Stimulated activated CD4-positive, alpha-beta T cell treated with anti-CD3 and anti-CD28 coated beads, TNF-alpha, amount 100 ng/mL, for 4 hours (primary cell): ENCODE measurements at regions not wholly inside any gene's neighbourhood (a gene's known extent, or its start where the extent isn't known, plus 50 kb on each side); places are given as distances from the start of the nearest gene placed in this dataset.
"Not testable (repeated sequence)": the region's sequence is repeated elsewhere in the genome, so short reads cannot be mapped to it uniquely, and the experiment has no call there.

ENCODE experiments used
- DNase-seq, 3 experiments: peaks; one replicate each; pipeline ENCODE4 v3.0.0-alpha.2; 2020; ENCODE audit warnings: low read depth in 3 of 3

DNA sequence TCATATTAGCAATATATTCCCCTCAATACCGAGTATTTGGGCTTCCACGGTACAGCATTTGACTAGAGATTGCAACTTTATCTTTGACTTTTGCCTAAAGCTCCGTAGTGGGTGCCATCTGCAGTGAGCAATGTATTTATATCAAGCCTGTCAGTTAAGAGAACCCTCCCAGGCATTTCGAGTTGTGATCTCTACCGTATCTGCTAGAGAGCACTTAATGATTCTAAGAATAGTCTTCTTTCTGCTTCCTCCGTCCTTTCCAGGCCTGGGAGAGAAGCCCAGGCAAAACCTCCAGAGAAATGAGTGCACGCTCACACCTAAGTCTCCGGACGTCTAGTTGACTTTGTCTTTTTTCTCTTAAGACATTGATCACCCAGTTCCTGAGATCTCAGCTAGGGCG, 210.6 kb downstream of the KLF6 start:
- DNase-seq = no peak

DNA sequence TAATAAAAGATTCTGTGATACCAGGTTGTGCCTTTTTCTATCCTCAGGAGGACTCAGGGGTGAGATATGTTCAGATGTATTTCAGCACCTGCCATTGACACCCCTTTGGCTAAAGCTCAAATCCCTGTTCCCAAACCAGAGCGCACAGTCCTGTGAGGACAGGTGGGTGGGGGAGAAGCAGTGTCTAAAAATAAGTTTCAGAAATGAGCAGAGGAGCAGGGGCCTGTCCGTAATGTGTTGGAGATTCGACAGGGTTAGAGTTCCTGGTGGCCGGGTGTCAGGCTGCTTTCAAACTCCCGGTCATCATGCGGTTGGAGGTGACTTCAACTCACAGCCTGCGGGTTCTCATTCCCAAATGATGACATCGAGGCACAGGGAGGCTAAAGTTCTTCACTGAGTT, 211.5 kb downstream of the KLF6 start:
- DNase-seq = no peak

DNA sequence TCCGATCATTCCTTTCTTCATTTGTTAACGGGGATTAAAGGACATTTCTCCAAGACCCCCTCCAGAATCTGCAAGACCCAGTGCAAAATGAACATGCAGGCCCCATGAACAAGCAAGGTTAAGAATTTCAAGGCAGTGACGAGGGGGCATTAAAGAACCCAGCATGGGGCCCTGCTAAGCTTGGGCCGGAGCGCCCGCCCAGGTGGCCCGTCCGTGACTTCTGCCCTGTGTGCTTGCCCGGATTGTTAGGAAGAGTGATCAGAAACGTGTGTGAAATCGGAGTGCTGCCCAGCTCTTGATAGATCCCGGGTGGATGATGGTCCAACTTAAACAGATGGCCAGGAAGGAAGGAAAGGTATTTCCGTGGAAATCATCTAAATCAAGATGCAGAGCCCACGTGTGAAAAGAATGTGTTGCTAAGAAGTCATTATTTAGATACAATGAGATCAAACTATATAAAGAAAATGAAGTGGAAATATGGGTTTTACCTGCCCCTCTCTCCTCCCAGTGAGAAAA, 213.6 kb downstream of the KLF6 start:
- DNase-seq = no peak

DNA sequence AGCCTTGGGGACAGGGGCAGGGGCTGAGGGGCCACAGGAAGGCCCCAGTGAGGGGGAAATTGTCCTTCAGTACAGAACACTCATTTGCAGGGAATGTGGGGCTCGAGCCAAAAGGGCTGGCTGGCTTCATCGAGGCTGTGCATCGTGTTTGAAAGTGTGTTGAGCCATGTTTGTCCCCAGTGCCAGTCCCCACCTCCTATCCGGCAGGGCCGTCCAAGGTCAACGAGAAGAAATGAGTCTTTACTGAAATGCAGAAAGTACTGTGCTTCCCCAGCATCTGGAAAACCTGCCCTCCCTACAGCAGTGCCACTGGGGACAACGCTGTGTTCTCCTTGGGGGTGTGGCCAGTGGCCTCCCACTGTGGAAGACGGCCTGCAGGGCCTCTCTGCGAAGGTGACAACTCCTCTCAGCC, 214.1 kb downstream of the KLF6 start:
- DNase-seq = no peak

DNA sequence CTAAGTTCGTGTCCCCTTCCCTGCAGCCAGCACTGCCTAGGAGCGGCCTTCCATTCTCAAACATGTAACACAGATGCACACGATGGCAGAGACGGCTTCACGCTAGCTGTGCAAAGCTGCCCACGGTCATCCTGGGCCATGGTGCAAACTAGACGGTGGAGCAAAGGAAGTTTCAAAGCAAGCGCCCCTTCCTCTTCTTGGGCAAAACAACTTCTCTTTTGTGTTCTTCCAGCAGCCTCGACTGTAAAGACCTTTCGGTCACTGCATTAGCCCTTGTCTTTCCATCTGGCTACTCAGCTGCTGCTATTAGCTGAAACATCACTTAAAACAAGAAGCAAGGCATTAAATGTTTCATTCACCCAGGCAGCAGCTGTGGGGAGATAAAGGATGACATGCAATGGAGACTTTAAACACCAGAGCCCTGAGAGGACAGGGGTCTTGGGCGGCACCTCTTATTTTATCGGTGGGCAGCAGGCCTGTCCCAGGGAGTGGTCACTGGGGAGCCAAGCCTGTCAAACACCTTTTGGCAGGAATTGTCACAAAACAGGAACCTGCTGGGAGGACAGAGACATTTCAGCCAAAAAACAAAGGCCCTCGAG, 214.8 kb downstream of the KLF6 start:
- DNase-seq = no peak

DNA sequence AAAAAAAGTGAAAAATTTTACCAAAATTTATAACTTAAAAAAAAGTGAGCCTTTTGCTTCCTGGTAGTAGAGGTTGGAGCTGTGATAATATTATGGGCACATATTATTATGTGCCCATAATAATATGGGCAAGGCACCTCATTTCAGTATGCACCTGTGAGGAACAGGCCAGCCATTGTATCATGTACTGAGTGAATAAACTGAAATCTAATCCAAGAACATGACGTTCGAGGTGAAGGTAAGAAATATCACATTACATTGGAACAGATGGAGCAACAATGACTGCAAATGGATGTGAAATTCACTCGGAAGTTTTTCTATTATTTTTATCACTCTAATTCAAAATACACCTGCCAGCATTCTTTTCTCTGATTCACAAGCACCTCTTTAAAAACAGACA, 216.0 kb downstream of the KLF6 start:
- no peak for DNase-seq

DNA sequence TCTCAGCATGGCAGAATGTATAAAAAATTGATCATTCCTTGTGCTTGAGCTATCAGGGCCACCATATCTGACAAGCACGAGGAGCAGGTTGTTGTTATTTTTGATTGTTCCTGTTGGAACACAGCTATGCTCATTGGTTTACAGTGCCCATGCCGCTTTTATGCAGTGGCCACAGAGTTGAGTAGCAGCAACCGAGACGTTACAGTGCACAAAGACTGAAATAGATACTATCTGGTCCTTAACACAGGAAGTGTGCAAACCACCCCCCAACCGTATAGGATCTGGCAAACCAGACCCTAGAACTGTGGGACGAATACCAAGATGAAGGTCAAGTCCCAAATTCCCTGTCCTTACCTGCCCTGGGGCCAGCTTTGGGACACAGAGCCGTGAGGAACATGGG, 216.6 kb downstream of the KLF6 start:
- DNase-seq = no peak

DNA sequence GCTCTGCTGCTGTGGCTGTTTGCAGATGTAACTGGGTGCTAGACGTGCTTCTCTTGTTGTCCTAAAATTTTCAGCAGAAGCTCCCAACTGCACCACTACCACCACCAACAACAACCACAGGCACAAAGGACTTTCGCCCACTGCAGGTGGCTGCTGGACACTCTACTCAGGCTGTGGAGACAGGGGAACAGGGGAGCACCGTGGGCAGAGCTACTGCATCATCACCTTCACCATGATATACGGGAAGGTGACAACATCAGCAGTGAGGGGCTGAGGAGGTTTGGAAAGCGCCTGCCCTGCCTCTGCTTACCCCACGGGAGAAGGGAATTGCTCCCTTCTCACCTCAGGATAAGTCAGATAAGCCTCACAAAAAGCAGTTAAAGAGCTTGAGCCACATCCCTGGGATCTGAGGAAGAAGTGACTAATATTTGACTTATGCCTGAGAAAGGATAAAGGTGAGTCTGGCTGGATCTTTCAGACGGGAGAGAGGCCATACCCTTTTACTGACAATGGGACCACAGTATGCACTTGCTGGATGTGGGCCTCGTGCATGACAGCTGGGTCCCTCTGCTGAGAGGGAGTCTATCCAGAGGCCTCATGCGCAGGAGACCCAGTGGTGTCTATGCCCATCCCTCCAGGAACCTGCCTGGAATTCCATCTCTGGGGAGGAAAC, 217.6 kb downstream of the KLF6 start:
- DNase-seq = no peak

DNA sequence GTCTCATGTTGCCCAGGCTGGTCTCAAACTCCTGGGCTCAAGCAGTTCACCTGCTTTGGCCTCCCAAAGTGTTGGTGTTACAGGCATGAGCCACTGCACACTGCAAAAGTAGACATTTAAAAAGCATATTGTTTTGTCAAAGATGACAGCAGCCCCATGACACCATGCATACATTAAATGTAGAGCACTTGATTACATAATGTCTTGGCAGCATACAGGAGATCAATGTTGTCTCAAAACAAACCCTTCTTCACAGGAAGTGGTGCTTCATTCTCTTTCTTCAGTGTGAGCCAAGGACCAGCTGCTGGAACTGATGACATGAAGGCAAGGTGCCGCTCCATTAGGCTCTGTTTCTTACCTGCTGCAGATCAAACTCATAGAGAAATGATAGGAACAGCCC, 218.4 kb downstream of the KLF6 start:
- DNase-seq = no peak

DNA sequence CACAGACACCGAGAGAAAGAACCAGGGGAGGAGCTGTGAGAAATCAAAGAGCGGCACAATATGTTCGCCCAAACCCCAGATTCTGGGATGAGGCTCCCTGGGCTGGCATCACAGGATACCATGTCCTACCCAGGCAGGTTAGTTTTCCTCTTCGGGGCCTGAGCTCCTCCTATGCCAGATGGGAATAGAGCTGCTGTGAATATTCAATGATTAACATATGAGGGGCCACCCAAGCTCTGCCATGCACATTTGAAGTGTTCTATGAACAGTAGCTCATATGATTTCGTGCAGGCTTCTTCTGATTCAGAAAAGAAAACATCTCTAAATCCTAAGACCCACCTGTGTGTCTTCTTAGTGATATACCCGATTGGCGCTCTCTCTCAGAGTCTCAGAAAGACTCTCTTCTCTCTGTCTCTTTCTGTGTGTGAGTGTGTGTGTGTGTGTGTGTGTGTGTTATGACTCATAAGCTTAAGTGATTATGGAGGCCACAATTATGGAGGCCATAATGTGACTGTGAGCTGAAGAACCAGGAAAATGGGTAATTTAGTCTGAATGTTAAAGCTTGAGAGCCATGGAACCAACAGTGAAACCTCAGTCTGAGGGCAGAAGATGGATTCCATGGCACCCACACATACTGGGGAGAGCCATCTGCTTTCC, 220.5 kb downstream of the KLF6 start:
- DNase-seq = no peak

DNA sequence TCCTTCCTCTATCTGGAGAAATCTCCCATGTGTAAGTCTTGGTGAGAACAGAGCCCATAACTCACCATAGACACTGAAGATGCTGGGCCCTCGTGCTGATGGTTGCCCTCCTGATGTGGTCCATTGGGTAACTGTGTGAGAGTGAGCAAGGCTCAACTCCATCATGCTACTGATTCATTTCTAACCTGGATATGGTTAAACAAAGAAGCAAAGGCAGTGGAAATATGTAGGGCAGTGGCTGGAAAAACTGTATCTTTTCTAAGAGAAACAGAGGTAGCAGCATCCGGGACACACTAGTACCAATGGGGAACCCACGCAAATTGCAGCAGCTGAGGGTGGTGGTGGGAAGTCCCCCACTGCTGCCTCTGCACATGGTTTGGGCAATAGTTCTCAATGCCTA, 221.7 kb downstream of the KLF6 start:
- peak in 2 of 3 experiments; percentile 17 to 22 for DNase-seq

DNA sequence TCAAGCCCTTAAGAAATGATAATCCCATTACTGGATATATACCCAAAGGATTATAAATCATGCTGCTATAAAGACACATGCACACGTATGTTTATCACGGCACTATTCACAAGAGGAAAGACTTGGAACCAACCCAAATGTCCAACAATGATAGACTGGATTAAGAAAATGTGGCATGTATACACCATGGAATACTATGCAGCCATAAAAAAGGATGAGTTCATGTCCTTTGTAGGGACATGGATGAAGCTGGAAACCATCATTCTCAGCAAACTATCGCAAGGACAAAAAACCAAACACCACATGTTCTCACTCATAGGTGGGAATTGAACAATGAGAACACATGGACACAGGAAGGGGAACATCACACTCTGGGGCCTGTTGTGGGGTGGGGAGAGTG, 224.4 kb downstream of the KLF6 start:
- DNase-seq = not testable (repeated sequence)

DNA sequence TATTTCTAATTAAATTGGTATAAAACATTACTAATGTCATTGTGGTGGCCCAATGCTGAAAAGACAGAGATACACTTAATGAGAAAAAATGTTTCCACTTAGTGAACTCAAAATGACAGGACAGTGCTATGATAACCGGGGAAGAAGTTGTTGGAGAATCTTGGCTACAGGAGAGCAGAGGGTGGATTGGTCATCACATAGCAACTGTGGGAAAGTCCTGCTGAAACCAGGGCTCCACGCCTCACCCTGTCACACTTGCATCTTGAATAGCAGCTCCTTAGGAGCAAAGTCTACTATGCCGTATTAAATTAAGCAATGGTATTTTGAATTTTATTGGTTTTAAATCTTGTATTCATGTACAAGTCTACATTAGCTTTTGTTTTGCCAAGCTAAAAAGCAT, 225.5 kb downstream of the KLF6 start:
- no peak for DNase-seq

DNA sequence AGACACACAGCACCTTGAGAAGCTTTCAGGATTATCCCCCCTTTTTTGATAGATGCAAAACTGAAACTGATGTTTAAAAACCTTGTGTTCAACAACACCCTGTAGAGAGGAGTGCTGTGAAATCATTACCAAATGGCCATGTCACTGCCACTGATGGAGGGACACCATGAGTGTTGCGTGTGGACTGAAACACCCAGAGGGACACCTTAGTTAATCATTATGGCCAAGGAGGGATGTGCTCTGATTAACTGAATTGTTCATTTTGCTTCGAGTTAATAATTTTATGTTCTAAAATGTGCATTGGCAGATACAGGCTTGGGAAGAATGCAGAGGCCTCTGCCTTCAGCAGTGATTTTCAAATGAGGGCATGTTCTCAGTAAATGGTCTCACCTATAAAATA, 226.0 kb downstream of the KLF6 start:
- DNase-seq = no peak

DNA sequence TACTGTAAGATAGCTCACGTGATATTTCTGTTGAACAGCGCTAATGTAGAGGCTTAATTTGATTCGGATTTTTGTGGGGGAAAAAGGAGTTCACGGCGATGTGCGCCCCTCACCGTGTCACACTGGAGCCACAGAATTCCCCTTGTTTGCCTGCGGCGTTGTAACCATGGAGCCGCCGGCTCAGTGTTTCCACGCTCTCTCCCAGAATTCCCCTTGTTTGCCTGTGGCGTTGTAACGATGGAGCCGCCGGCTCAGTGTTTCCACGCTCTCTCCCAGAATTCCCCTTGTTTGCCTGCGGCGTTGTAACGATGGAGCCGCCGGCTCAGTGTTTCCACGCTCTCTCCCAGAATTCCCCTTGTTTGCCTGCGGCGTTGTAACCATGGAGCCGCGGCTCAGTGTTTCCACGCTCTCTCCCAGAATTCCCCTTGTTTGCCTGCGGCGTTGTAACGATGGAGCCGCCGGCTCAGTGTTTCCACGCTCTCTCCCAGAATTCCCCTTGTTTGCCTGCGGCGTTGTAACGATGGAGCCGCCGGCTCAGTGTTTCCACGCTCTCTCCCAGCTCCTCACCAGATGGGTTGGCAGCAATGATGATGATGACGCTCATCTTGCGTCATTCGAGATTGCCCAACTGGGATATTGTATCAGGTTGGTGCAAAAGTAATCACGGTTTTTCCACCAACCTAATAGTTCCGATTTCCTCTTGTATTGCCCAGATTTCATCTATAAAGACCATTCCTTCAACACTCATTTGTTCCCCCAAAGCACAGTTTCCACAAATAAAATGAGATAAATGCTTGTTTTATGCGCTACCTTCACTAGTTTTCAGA, 228.6 kb downstream of the KLF6 start:
- not testable (repeated sequence) for DNase-seq

DNA sequence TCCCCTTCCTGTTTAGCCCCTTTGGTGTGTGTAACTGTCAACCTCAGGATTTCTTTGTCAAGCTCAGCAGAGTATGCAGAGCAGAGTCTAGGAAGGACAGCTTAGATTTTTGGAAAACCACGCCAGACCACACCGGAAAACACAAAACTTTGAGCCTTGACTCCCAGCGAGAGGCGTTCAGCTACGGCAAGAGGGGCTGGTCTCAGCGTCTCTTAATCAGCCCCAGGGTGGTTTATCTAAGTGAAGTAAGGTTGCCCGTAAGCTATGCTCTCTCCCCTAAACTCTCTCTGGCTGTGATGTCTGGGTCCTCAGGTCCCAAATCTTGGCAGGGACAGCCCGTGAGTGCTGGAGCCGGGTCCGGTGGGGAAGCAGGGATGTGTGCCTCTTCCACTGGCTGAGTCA, 230.9 kb downstream of the KLF6 start:
- no peak for DNase-seq

DNA sequence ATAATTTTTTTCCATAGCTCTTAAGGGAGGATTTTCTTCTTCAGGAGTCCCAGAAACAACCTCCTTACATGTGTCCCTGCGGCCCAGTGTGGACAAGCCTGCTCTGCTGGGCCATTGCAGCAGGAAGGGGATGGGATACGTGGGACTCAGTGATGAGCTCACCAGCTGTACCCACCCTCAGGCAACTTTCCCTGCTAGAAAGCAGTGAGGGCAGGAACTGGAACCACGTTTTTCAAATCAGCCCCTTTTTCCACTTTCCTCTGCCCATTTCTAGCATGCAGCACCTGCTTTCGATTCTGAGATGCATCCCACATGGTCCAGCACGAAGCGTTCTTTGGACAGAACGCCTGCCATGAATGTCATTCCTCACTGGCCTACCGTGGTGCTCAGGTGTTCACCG, 232.7 kb downstream of the KLF6 start:
- DNase-seq = no peak

DNA sequence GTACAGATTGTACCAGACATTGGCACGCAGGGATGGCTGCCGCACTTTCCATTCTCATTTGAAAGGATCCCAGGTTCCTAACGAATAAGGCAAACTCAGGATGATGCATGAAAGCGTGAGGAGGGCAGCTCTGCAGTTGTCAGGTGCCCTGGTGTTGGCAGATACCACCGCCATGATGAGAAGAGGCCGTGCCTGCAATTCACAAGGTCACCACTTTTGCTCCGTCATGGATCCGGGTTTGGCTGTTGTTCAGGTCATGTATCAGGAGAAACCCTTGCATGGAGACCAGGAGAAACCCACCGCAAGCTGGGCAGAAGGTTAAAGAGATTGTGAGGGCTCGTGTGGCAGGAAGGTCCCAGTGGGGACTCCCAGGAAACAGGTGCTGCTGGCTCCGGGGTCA, 233.2 kb downstream of the KLF6 start:
- no peak for DNase-seq

DNA sequence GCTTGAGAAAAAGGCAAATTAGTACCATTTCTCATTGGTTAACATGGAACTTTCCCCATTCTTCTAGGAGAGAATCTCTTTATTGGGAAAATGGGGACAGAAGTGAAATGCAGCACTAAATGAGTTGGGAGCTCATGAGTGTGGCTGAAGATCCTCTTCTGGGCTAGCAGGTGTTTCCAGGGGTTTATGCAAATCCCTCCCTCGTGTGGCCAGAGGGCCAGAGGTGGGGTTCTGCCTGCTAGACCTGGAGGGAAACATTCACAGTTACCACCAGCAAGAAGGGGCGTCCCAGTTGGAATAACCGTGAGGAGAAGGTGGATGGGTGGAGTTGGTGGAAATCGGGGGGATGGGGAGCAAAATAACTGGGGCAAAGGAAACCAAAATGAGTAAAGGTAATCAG, 235.9 kb downstream of the KLF6 start:
- DNase-seq = no peak

DNA sequence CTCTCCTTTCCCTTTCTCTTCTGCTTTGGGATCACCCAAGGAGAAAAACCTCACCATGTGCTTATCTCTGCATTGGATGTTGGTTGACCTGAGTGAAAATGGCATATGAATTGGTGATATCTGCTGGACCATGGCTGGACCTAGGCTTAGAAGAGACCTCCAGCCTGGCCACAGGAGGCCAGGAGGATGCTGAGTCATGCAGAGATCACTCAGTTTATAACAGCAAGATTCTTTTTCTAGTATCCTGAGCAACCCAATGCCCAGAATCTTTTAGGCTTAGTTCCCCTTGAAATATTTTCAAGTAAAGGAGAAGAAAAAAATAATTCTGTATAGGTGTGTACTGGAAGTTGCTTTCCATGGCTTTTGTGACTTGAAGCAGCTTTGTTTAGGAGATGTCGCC, 236.3 kb downstream of the KLF6 start:
- no peak for DNase-seq

DNA sequence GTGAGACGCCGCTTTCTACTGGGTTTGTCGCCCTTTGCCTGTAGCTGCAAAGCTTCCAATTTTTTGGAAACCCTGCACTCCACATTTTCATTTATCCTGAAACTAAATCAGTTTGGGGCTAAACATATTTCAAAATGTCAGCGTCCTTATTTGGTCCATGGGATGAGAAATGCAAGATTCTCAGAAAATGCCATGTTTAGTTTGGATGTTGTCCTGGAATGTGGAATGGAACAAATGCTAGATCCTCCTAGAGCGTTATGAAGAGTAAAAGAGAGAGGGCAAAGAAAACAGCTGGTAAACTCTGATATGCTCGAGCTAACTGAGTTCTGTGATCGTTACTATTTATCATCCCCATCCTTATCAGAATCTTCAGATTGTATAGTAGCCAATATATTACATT, 236.9 kb downstream of the KLF6 start:
- DNase-seq = no peak

DNA sequence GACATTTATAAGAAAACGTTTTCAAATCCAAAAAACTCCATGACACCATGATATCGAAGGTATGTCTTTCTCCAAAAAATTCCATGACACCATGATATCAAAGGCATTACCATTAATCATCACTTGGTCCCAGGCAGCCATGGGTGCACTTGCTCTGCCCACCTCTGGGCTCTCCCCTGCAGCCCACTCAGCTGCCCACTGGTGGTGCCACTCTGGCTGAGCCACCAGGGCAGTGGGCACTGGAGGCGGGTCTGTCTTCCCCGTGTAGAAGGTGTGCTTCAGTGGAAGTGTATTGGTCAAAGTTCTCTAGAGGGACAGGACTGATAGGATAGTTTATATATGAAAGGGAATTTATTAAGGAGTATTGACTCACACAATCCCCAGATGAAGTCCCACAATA, 240.4 kb downstream of the KLF6 start:
- DNase-seq = no peak
